HG03432 (cell line): ENCODE measurements at regions not wholly inside any gene's neighbourhood (a gene's known extent, or its start where the extent isn't known, plus 50 kb on each side); places are given as distances from the start of the nearest gene placed in this dataset.

Experiments
- ATAC-seq: cut with Tn5 transposase; IDR thresholded peaks from one replicate; pipeline ENCODE4 v1.9.1; 2021; ENCODE audit warnings: mild to moderate bottlenecking, moderate library complexity; ENCODE audit not compliant: unreplicated experiment

- no peak for ATAC-seq
Observed at GRCh38 chr22:49213731-49214352, 613.8 kb downstream of the BRD1 start.

- no peak for ATAC-seq
Observed at GRCh38 chr22:49212466-49212865, 615.2 kb downstream of the BRD1 start.

DNA sequence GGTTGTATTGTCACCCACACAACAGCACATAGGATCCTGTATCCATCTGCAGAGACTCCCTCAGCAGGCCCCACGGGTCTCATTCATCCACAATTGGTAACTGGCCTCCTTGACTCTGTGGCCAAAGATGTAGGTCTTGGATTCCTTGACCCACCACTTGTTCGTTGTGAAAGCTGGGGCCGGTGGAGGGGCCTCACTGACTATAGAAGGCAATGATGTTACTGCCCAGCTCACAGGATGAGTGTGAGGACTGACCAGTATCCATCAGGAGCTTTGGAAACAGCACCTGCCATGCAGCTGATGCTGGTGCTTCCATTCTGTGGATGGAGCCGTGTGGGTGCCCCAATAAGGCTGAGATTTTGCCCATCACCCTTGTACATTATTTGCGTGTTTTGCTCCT lies 615.7 kb downstream of the BRD1 start:
- no peak for ATAC-seq

DNA sequence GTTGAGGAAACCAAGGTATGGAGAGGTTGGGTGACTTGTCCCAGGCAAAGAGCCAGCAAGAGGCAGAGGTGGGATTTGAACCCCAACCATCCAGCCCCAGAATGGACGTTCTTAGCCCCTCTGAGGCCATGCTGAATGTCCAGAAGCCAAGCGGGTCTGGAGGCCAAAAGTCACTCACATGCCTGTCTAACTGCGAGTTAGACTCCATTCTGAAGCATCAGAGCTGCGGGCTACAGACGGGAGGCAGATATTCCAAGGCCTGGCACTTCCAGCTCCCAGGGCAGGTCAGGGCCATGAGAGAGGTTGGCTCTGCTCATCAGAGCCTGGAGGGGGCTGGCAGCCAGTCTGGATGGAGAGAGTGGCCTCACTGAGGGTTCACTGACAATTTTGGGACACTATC lies 616.5 kb downstream of the BRD1 start:
- ATAC-seq = no peak

DNA sequence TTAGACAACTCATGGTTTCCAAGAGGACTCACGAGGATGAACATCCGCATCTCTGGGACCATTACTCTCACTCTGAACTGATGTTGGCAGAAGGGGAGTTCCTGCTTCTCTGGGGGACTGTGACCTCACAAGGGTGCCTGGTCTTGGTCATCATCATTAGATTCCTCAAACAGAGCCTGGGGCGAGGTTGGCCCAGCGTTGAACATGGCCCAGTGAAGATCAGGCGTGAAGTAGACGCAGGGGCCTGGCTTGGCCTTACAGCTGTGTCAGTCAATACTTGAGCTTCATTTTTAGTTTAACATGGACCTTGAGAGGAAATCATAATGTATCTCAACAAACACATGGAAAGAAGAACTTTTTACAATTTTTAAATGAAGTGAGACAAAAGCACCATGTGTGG lies 617.1 kb downstream of the BRD1 start:
- ATAC-seq = no peak

DNA sequence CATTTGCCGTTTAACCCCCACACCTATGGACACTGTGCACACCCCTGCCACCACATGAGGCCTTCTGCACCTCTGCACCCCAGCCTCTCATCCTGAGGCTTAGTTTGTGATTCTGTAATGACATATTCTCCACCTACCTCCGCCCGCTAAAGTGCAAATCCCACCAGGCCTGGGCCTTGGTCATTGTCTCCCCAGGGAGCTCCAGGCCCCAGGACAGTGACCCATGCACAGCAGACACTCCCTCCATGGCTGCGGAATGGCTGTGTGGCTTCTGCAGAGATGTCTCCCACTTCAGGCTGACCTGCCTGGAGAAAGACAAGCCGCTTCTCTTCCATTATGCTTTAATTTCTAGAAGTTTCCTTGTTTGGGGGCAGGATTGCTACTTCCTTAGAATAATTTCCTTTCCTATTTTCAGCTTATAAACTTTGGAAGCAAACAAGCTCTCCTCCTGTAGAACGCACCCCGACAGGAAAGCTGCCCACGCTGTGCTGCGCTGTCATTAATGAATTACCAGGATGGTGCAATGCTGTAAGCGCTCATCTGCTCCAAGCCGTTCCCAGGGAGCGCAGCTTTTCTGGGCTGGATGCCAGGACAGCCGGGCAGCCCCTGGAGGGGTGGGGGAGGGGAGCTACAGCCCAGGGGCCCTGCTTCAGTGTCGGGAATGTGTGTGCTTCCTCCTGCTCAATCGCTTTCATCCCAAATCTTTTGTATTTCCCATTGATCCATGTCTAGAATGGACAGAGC lies 618.0 kb downstream of the BRD1 start:
- ATAC-seq = no peak

DNA sequence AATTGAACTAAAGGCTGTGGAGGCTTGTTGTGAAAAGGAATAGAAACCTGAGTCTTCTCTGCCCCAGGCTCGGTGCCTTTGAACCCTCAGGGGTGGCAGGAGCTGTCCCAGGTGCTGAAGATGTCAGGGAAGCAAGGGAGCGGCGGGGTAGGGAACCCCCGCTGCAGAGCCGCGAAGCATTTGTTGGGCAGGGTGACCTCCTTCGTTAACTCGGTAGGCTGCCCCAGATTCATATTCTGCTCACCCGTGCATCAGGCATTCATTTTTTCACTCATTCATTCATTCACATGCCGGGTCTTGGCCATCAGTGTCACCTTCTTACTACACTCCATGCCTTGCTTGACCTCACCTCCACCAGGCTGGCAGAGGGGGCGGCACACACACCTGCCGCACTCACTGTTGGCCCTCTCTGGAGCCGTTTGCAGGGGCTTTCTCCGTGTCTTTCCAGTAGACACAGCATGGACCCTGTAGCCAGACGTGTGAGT lies 618.9 kb downstream of the BRD1 start:
- no peak for ATAC-seq

DNA sequence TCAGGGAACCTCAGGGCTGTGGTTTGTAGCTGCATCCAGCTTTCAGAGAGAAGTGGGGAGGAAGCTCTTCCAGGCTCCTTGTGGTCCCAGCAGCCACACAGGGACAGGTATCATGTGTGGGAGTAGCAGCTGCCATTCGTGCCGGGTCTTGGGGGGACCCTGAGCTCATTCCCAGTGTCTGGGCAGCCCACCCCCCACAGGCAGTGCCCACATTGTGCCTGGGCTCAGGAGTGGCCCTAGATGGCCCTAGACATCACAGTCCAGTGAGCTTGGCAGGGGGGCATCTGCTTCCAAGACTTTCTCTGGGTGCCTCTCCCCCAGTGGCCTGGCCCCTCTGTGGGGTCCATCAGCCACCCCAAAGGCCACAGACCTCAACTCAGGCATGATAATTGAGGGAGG lies 619.7 kb downstream of the BRD1 start:
- ATAC-seq = no peak

- no peak for ATAC-seq
Observed at GRCh38 chr22:49207008-49208003, 620.4 kb downstream of the BRD1 start.

DNA sequence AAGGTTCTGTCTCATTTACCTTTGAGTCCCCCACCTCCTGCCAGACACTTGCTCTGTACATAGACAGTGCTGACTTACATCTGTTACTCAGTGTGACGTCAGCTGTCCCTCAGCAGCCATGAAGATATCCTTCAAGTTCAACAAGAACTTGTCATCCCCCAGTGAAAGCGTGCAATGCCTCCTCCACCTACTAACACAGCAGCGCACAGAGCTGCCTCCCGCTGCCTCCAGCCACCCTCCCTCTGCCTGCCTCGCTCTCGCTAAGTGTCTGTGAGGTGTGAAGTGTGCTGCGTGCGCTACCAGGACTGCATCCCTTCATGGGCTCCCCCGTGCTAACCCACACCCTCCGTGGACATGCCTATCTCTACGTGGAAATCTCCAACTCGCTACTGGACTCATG lies 621.4 kb downstream of the BRD1 start:
- ATAC-seq = no peak

DNA sequence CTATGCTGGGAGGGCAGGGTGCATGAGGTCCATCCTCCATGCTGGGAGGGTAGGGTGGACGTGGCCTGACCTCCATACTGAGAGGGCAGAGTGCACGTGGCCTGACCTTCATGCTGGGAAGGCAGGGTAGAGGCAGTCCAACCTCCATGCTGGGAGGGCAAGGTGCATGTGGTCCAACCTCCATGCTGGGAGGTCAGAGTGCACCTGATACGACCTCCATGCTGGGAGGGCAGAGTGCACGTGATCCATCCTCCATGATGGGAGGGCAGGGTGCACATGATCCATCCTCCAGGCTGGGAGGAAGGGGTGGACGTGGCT lies 622.2 kb downstream of the BRD1 start:
- no peak for ATAC-seq

GRCh38 chr22:49204599-49205482 lies 622.8 kb downstream of the BRD1 start:
- no peak for ATAC-seq

DNA sequence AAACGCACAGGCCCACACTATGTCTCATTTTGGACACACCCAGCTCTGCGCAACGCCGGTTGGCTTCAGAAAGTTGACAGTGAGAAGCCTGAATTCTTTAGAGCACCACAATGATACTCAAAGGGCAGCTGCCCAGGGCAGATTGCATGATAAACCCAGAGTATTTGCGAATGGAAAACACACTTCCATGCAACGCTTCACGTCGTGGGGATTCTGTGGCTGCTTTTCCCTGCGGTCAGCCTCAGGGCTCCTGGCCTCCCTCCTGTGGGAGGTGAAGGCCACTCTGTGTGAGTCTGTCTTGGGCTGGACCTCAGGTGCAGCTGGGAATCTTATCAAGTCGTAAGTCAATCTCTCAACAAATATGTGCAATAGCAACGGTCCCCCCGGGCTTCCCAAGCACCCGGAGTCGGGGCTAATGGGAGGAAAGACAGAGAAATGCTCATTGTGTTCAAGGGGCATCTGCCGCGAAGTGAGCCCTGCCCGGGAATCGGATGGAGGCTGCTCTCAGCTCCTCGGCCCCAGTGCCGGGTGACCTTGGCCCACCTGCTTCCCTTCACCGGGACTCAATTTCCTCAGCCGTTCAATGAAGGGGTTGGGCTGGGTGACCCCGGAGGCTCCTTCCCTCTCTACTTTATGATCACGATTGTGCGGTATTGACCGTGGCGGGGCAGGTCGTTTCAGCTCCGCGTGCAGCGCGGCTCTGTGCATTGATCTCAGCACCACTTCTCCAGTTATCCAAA lies 623.6 kb downstream of the BRD1 start:
- no peak for ATAC-seq

DNA sequence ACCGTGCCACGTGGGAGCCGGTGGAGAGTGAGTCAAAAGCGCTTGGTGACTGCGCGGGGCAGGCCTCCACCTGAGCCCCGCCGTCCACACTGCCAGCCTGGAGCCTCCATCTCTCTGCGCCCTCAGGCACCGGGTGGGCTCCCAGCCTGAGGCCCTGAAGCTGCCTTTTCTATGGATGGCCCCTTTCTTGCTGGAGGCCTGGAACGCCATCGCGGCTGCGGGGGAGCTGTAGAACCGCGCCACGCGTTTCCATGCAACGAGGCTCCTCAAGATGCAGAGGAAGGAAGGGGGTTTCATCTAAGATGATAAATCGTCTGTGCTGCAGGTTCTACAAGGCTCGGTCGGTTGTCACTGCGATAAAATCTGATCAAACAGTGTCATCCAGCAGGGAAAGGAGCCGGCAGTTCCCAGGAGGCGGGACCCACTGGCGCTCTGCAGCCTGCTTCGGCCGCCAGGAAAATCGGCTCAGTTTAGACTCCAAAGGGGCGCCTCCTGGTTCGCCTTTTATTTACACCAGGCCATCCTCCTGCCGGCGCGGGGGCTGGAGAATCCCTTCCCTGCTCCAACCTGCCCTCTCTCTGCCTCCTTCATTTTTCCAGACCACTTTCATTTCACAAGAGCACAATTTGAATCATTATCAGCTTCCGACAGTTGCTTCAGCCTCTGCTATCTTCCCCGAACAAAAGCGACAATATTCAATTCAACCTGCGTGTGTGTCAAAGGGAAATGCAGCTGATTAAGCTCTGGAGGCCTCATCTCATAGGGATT lies 624.4 kb downstream of the BRD1 start:
- ATAC-seq = no peak

DNA sequence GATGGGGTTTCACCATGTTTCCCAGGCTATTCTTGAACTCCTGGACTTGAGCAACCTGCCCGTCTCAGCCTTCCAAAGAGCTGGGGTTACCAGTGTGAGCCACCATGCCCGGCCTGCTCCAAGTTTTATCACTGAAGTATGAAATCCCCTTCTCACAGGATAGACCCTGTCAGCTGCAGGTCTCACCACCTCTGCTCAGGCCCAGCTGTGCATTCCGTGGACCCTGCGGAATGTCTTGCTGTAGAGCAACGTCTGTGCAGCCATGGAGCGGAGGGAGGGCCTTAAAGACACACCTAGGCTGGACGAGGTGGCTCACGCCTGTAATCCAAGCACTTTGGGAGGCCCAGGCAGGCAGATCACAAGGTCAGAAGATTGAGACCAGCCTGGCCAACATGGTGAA lies 625.4 kb downstream of the BRD1 start:
- no peak for ATAC-seq

DNA sequence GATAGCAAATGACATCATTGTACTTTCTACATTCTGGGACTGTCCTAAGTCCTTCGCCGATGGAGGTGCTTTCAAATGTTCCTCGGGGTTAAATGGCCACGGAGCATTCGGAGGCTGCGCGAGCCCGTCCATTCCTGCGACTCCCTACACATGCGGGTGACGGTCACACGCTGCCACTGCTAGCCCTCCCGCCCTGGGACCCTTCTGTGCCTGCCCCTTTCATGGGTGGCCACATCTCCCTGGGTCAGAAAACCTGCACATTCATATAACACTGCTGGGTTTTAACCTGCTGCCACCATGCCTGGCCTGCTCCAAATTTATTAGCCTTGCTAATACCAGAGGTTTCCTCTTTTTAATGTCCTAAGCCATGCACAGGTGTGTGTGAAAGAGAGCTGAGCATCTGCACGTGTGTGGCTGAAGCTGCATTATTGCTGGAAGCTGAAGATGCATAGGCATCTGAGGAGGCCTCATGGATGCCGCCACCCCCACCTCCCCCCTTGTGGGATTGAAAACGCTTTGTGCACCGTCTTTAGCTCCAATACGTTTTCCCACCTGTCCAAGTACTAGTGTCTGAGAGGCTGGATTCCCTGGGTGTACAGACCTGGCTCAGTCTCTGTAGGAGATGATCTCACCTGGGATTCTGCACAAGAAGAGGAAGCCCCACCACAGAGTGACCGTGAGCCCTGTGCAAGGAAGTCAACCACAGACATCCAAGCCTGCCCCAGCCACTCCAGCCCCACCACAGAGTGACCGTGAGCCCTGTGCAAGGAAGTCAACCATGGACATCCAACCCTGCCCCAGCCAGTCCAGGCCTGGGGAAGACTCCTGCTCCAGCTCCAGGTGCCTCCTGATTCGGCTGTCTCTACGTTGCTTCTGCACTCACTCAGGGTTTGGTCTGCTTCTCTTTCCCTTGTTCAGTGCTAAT lies 626.4 kb downstream of the BRD1 start:
- ATAC-seq = no peak

- no peak for ATAC-seq
Observed at GRCh38 chr22:49199224-49199623, 628.4 kb downstream of the BRD1 start.

DNA sequence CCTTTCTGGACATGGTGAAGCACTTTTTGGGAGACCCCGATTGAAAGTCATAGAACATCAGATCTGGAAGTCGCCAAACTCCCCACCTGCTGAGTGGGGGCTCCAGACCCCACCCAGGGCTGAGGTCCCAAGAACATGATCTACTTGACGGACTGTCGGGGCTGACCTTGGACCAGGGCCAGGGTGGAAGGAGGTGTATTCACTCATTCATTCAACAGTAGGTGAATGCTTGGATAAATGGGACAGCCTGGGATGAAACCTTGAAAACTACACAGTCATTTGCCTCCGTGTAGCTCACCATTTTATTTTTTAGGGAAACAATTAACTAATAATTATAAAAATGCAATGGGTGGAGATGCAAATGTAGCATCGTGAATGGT lies 629.0 kb downstream of the BRD1 start:
- no peak for ATAC-seq
